Stomach smooth muscle (tissue), 2 donors: ENCODE measurements at regions not wholly inside any gene's neighbourhood (a gene's known extent, or its start where the extent isn't known, plus 50 kb on each side); places are given as distances from the start of the nearest gene placed in this dataset.

ENCODE experiments used
- H3K27ac ChIP-seq: one replicate; pipeline ENCODE4 v1.7.0; 2013; ENCODE audit warnings: mild to moderate bottlenecking, low read length, inconsistent platforms
- H3K27me3 ChIP-seq, 2 donors: one replicate each; pipeline ENCODE4 v1.7.0; 2013; ENCODE audit warnings: low read length in 2 of 2; ENCODE audit not compliant: insufficient read depth in 2 of 2, control insufficient read depth in 1 of 2
- H3K36me3 ChIP-seq, 2 donors: one replicate each; pipeline ENCODE4 v1.7.0; 2013; ENCODE audit warnings: low read length in 2 of 2; ENCODE audit not compliant: control insufficient read depth in 2 of 2, insufficient read depth in 2 of 2
- H3K4me1 ChIP-seq: one replicate; pipeline ENCODE4 v1.7.0; 2013; ENCODE audit warnings: low read length; ENCODE audit not compliant: control insufficient read depth, insufficient read depth
- H3K4me3 ChIP-seq, 2 donors: one replicate each; pipeline ENCODE4 v1.7.0; 2013; ENCODE audit warnings: low read length in 2 of 2
- H3K9ac ChIP-seq, 2 donors: one replicate each; pipeline ENCODE4 v1.7.0; 2013; ENCODE audit warnings: low read length in 2 of 2, mild to moderate bottlenecking in 1 of 2
- H3K9me3 ChIP-seq, 2 donors: one replicate each; pipeline ENCODE4 v1.7.0; 2013; ENCODE audit warnings: low read length in 2 of 2; ENCODE audit not compliant: control insufficient read depth in 2 of 2
- donor health status: healthy.
- donor health status: Pancreatic carcinoma.

- Histone ChIP-seq H3K27ac (no peak overlapping the region), H3K27me3 (no peaks in the 10 kb centered on the region), H3K9ac (no peak overlapping the region), H3K4me3 (no peak overlapping the region), H3K4me1 (no peaks in the 10 kb centered on the region), H3K9me3 (peaks cover 0 to 8% of the 10 kb centered on the region in 2 donors), H3K36me3 (no peaks in the 10 kb centered on the region)
Observed at GRCh38 chr18:25727281-25727985, 363.0 kb downstream of the SS18 start.

DNA sequence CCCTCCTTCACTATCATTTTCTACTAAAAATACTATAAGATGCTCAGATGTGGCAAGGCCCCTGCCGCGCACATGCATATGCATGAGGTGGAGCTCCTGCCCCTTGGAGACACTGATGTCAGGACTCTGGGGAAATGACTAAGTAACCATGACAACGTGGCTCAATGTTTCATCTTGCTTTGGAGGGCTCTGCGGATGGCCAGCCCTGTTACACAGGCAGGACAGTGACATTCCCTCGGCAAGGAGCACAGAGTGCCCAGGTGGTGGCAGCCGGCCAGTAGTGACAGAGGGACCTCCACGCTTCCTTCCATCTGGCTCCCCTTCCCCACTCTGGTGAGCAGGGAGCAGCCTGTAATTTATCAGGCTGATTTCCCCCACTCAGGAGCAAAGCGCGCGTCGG, 364.1 kb downstream of the SS18 start:
- H3K4me3 ChIP-seq: no peak overlapping the region

GRCh38 chr18:25725501-25725900, 364.9 kb downstream of the SS18 start:
- no peaks in the 10 kb centered on the region for H3K4me1 ChIP-seq
- no peaks in the 10 kb centered on the region for H3K36me3 ChIP-seq
- no peaks in the 10 kb centered on the region for H3K27me3 ChIP-seq
- no peak overlapping the region for H3K9ac ChIP-seq
- H3K27ac ChIP-seq: no peak overlapping the region
- no peak overlapping the region for H3K4me3 ChIP-seq
- H3K9me3 ChIP-seq: peaks cover 0 to 6% of the 10 kb centered on the region in 2 donors

More for the DNA sequence above, 364.1 kb downstream of the SS18 start:
- Histone ChIP-seq H3K27ac (no peak overlapping the region), H3K4me1 (no peaks in the 10 kb centered on the region), H3K9me3 (peaks cover 0 to 8% of the 10 kb centered on the region in 2 donors), H3K36me3 (no peaks in the 10 kb centered on the region), H3K27me3 (no peaks in the 10 kb centered on the region), H3K9ac (no peak overlapping the region)

- no peak overlapping the region for H3K27ac ChIP-seq
- no peak overlapping the region for H3K4me3 ChIP-seq
- no peaks in the 10 kb centered on the region for H3K36me3 ChIP-seq
- no peaks in the 10 kb centered on the region for H3K27me3 ChIP-seq
- H3K9me3 ChIP-seq: peaks cover 0 to 6% of the 10 kb centered on the region in 2 donors
- H3K4me1 ChIP-seq: no peaks in the 10 kb centered on the region
- H3K9ac ChIP-seq: no peak overlapping the region
Observed at GRCh38 chr18:25724997-25725396, 365.4 kb downstream of the SS18 start.

GRCh38 chr18:25724121-25724520, 366.3 kb downstream of the SS18 start:
- H3K27me3 ChIP-seq: no peaks in the 10 kb centered on the region
- H3K4me3 ChIP-seq: no peak overlapping the region
- no peaks in the 10 kb centered on the region for H3K36me3 ChIP-seq
- H3K27ac ChIP-seq: no peak overlapping the region
- no peaks in the 10 kb centered on the region for H3K4me1 ChIP-seq
- peaks cover 0 to 6% of the 10 kb centered on the region in 2 donors for H3K9me3 ChIP-seq
- H3K9ac ChIP-seq: no peak overlapping the region

- Histone ChIP-seq H3K27ac (no peak overlapping the region), H3K27me3 (no peaks in the 10 kb centered on the region), H3K36me3 (no peaks in the 10 kb centered on the region), H3K4me3 (no peak overlapping the region), H3K4me1 (no peaks in the 10 kb centered on the region), H3K9me3 (peaks cover 5 to 6% of the 10 kb centered on the region in 2 donors), H3K9ac (no peak overlapping the region)
Observed at GRCh38 chr18:25713103-25713502, 361.1 kb upstream of the ZNF521 start.

DNA sequence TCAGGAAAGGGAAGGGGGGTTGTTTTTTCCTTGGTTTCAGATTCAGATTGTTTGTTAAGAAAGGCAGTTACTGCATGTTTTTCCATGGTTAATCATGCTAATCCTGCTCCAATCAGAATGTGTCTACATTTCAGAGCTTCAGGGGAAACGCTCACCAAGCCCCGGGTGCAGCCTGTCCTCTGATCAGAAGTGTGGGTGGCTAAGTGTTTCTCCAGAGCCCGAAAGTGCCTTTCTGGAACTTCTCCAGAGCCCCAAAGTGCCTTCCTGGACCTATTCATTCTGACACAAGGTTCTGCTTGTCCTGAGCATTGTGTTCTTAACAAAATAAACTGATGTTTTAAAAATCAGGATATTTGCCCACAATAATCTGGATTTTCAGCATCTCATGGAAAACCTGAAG, 359.0 kb upstream of the ZNF521 start:
- Histone ChIP-seq H3K27me3 (no peaks in the 10 kb centered on the region), H3K9ac (no peak overlapping the region), H3K9me3 (peaks cover 5 to 6% of the 10 kb centered on the region in 2 donors), H3K4me1 (no peaks in the 10 kb centered on the region), H3K36me3 (no peaks in the 10 kb centered on the region), H3K4me3 (no peak overlapping the region), H3K27ac (no peak overlapping the region)

DNA sequence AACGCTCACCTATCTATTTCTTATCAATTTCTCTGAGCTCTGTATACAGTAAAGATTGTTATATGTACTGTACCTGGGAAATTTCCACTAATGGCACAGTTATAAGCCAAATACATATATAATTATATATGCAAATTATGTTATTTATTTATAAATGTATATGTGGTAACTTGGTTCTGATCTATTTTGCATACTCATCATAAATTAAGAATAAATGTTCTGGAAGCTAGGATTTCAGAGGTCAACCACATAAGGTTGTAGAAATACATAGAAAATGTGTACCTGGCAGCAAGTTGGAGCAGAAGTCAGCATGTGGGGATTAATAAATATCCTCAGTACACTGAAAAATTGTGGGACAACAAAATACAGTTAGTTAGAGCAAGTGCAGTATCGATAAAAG, 353.7 kb upstream of the ZNF521 start:
- no peaks in the 10 kb centered on the region for H3K9me3 ChIP-seq
- H3K27me3 ChIP-seq: peaks cover 0 to 3% of the 10 kb centered on the region in 2 donors
- no peaks in the 10 kb centered on the region for H3K4me1 ChIP-seq
- no peak overlapping the region for H3K27ac ChIP-seq
- no peaks in the 10 kb centered on the region for H3K36me3 ChIP-seq
- H3K9ac ChIP-seq: no peak overlapping the region
- H3K4me3 ChIP-seq: no peak overlapping the region

GRCh38 chr18:25704494-25704893, 352.5 kb upstream of the ZNF521 start:
- no peak overlapping the region for H3K4me3 ChIP-seq
- H3K9ac ChIP-seq: no peak overlapping the region
- no peak overlapping the region for H3K27ac ChIP-seq
- H3K36me3 ChIP-seq: no peaks in the 10 kb centered on the region
- H3K27me3 ChIP-seq: peaks cover 0 to 3% of the 10 kb centered on the region in 2 donors
- no peaks in the 10 kb centered on the region for H3K4me1 ChIP-seq
- no peaks in the 10 kb centered on the region for H3K9me3 ChIP-seq

GRCh38 chr18:25704071-25704470, 352.1 kb upstream of the ZNF521 start:
- Histone ChIP-seq H3K27me3 (peaks cover 0 to 3% of the 10 kb centered on the region in 2 donors), H3K4me1 (no peaks in the 10 kb centered on the region), H3K9me3 (no peaks in the 10 kb centered on the region), H3K9ac (no peak overlapping the region), H3K27ac (no peak overlapping the region), H3K4me3 (no peak overlapping the region), H3K36me3 (no peaks in the 10 kb centered on the region)

GRCh38 chr18:25701821-25702220, 349.9 kb upstream of the ZNF521 start:
- Histone ChIP-seq H3K36me3 (no peaks in the 10 kb centered on the region), H3K4me1 (no peaks in the 10 kb centered on the region), H3K27ac (no peak overlapping the region), H3K27me3 (peaks cover 0 to 3% of the 10 kb centered on the region in 2 donors), H3K4me3 (no peak overlapping the region), H3K9ac (no peak overlapping the region), H3K9me3 (no peaks in the 10 kb centered on the region)
